CD4-positive, CD25-positive, alpha-beta regulatory T cell (primary cell): ENCODE measurements at regions not wholly inside any gene's neighbourhood (a gene's known extent, or its start where the extent isn't known, plus 50 kb on each side); places are given as distances from the start of the nearest gene placed in this dataset.
A peak's percentile ranks its signal among the peaks of the same experiment; 100 is the strongest.

Source experiments
- ATAC-seq, 2 donors: fragments of 150-1000 bp; cut with Tn5 transposase; one replicate each; pipeline ENCODE4 v1.10.0; 2021; ENCODE audit warnings: low read depth in 2 of 2, moderate number of reproducible peaks in 2 of 2, moderate library complexity in 1 of 2
- DNase-seq, 3 donors: peaks; one replicate each; pipeline versions ENCODE4 v3.0.0 to v3.0.0-alpha.2; 2012 to 2022; ENCODE audit warnings: mixed read lengths in 1 of 3
- H3K27ac ChIP-seq: one replicate; pipeline ENCODE4 v1.7.0; 2013; ENCODE audit warnings: mild to moderate bottlenecking, low read length; ENCODE audit not compliant: insufficient read depth, poor library complexity, severe bottlenecking
- H3K27me3 ChIP-seq: one replicate; pipeline ENCODE4 v1.7.0; 2013; ENCODE audit warnings: low read length; ENCODE audit not compliant: control insufficient read depth, insufficient read depth
- H3K36me3 ChIP-seq: one replicate; pipeline ENCODE4 v1.7.0; 2013; ENCODE audit warnings: mild to moderate bottlenecking, low read length, moderate library complexity; ENCODE audit not compliant: control insufficient read depth, insufficient read depth
- H3K4me1 ChIP-seq: 2 replicates; pipeline ENCODE4 v1.7.0; 2013; ENCODE audit warnings: mild to moderate bottlenecking, low read length; ENCODE audit not compliant: insufficient read depth, control insufficient read depth, poor library complexity, severe bottlenecking
- H3K4me3 ChIP-seq: one replicate; pipeline ENCODE4 v1.7.0; 2013; ENCODE audit warnings: low read depth, mild to moderate bottlenecking, low read length, moderate library complexity
- H3K9me3 ChIP-seq, 2 experiments: 1 replicate in 1 of 2; 2 replicates in 1 of 2; pipeline ENCODE4 v1.7.0; 2013; ENCODE audit warnings: low read length in 2 of 2, mild to moderate bottlenecking in 1 of 2, moderate library complexity in 1 of 2; ENCODE audit not compliant: control insufficient read depth in 2 of 2
- H3K27ac Mint-ChIP-seq, 3 donors: one replicate each; pipeline ENCODE4 v1.8.0; 2020 to 2022; ENCODE audit warnings: mild to moderate bottlenecking in 3 of 3, mixed read lengths in 3 of 3, moderate library complexity in 2 of 3
- H3K27me3 Mint-ChIP-seq: one replicate; pipeline ENCODE4 v1.8.0; 2022; ENCODE audit warnings: mild to moderate bottlenecking, mixed read lengths
- H3K36me3 Mint-ChIP-seq: one replicate; pipeline ENCODE4 v1.8.0; 2020; ENCODE audit warnings: mixed read lengths
- H3K4me1 Mint-ChIP-seq, 4 donors: one replicate each; pipeline ENCODE4 v1.8.0; 2020 to 2022; ENCODE audit warnings: mixed read lengths in 4 of 4, mild to moderate bottlenecking in 1 of 4
- H3K4me3 Mint-ChIP-seq, 4 donors: one replicate each; pipeline ENCODE4 v1.8.0; 2020 to 2022; ENCODE audit warnings: mild to moderate bottlenecking in 4 of 4, mixed read lengths in 4 of 4, moderate library complexity in 3 of 4
- H3K9me3 Mint-ChIP-seq, 7 donors: one replicate each; pipeline ENCODE4 v1.8.0; 2020 to 2022; ENCODE audit warnings: mixed read lengths in 7 of 7, mild to moderate bottlenecking in 3 of 7, moderate library complexity in 2 of 7

- H3K27me3 ChIP-seq = no peaks in the 10 kb centered on the region
- H3K36me3 Mint-ChIP-seq = no peaks in the 10 kb centered on the region
- no peaks in the 10 kb centered on the region for H3K36me3 ChIP-seq
- no peaks in the 10 kb centered on the region for H3K27me3 Mint-ChIP-seq
- H3K27ac Mint-ChIP-seq = no peak overlapping the region
- no peaks in the 10 kb centered on the region for H3K4me1 Mint-ChIP-seq
- H3K4me3 ChIP-seq = no peak overlapping the region
- DNase-seq (no peak), ATAC-seq (no peak)
- no peak overlapping the region for H3K27ac ChIP-seq
- peaks cover 4 to 16% (median 7%) of the 10 kb centered on the region in 7 donors for H3K9me3 Mint-ChIP-seq
- no peaks in the 10 kb centered on the region for H3K9me3 ChIP-seq
- no peak overlapping the region for H3K4me3 Mint-ChIP-seq
- no peaks in the 10 kb centered on the region for H3K4me1 ChIP-seq
Measured at GRCh38 chr15:46607077-46607476, 972.2 kb downstream of the SQOR start.

- ATAC-seq = no peak
- Mint-ChIP-seq H3K4me1 (no peaks in the 10 kb centered on the region), H3K36me3 (no peaks in the 10 kb centered on the region), H3K4me3 (no peak overlapping the region), H3K9me3 (peaks cover 2 to 20% (median 8%) of the 10 kb centered on the region in 7 donors), H3K27me3 (no peaks in the 10 kb centered on the region), H3K27ac (peak overlapping the region in 1 of 3 donors; percentile 38)
- no peak overlapping the region for H3K4me3 ChIP-seq
- no peak for DNase-seq
- H3K27ac ChIP-seq = no peak overlapping the region
- no peaks in the 10 kb centered on the region for H3K9me3 ChIP-seq
- H3K4me1 ChIP-seq = no peaks in the 10 kb centered on the region
- H3K36me3 ChIP-seq = no peaks in the 10 kb centered on the region
- no peaks in the 10 kb centered on the region for H3K27me3 ChIP-seq
Measured at GRCh38 chr15:46616033-46616432, 981.2 kb downstream of the SQOR start.

GRCh38 chr15:46617507-46617906 lies 982.7 kb downstream of the SQOR start:
- Mint-ChIP-seq H3K27ac (no peak overlapping the region), H3K36me3 (no peaks in the 10 kb centered on the region), H3K9me3 (peaks cover 2 to 19% (median 6%) of the 10 kb centered on the region in 7 donors), H3K4me1 (no peaks in the 10 kb centered on the region), H3K4me3 (no peak overlapping the region), H3K27me3 (no peaks in the 10 kb centered on the region)
- ATAC-seq (no peak), DNase-seq (no peak)
- H3K9me3 ChIP-seq = no peaks in the 10 kb centered on the region
- no peak overlapping the region for H3K4me3 ChIP-seq
- no peak overlapping the region for H3K27ac ChIP-seq
- no peaks in the 10 kb centered on the region for H3K36me3 ChIP-seq
- no peaks in the 10 kb centered on the region for H3K27me3 ChIP-seq
- no peaks in the 10 kb centered on the region for H3K4me1 ChIP-seq

- Histone ChIP-seq H3K27me3 (no peaks in the 10 kb centered on the region), H3K9me3 (peaks cover 0 to 3% of the 10 kb centered on the region in 2 experiments), H3K36me3 (no peaks in the 10 kb centered on the region), H3K4me1 (no peaks in the 10 kb centered on the region), H3K27ac (no peak overlapping the region), H3K4me3 (no peak overlapping the region)
- H3K4me3 Mint-ChIP-seq = no peak overlapping the region
- H3K36me3 Mint-ChIP-seq = no peaks in the 10 kb centered on the region
- ATAC-seq (no peak), DNase-seq (no peak)
- H3K27ac Mint-ChIP-seq = no peak overlapping the region
- H3K27me3 Mint-ChIP-seq = no peaks in the 10 kb centered on the region
- H3K4me1 Mint-ChIP-seq = no peaks in the 10 kb centered on the region
- H3K9me3 Mint-ChIP-seq = peaks cover 2 to 19% (median 6%) of the 10 kb centered on the region in 7 donors
Measured at GRCh38 chr15:46618984-46619383, 984.2 kb downstream of the SQOR start.

GRCh38 chr15:46620392-46621013 lies 985.7 kb downstream of the SQOR start:
- ATAC-seq = no peak
- Mint-ChIP-seq H3K4me3 (no peak overlapping the region), H3K9me3 (peaks cover 2 to 26% (median 6%) of the 10 kb centered on the region in 7 donors), H3K36me3 (no peaks in the 10 kb centered on the region), H3K27ac (no peak overlapping the region), H3K4me1 (no peaks in the 10 kb centered on the region), H3K27me3 (no peaks in the 10 kb centered on the region)
- H3K36me3 ChIP-seq = no peaks in the 10 kb centered on the region
- H3K4me1 ChIP-seq = no peaks in the 10 kb centered on the region
- H3K9me3 ChIP-seq = peaks cover 0 to 3% of the 10 kb centered on the region in 2 experiments
- no peak overlapping the region for H3K4me3 ChIP-seq
- no peaks in the 10 kb centered on the region for H3K27me3 ChIP-seq
- no peak overlapping the region for H3K27ac ChIP-seq
- no peak for DNase-seq

- no peak overlapping the region for H3K4me3 Mint-ChIP-seq
- no peak for DNase-seq
- H3K4me3 ChIP-seq = no peak overlapping the region
- peaks cover 3 to 15% of the 10 kb centered on the region in 2 experiments for H3K9me3 ChIP-seq
- no peaks in the 10 kb centered on the region for H3K27me3 ChIP-seq
- no peaks in the 10 kb centered on the region for H3K27me3 Mint-ChIP-seq
- no peaks in the 10 kb centered on the region for H3K4me1 Mint-ChIP-seq
- ATAC-seq = no peak
- no peak overlapping the region for H3K27ac ChIP-seq
- H3K36me3 Mint-ChIP-seq = no peaks in the 10 kb centered on the region
- no peaks in the 10 kb centered on the region for H3K36me3 ChIP-seq
- H3K27ac Mint-ChIP-seq = no peak overlapping the region
- H3K4me1 ChIP-seq = no peaks in the 10 kb centered on the region
- peaks cover 0 to 17% (median 6%) of the 10 kb centered on the region in 7 donors for H3K9me3 Mint-ChIP-seq
Measured at GRCh38 chr15:46622851-46623250, 988.0 kb downstream of the SQOR start.

- no peak overlapping the region for H3K27ac ChIP-seq
- Mint-ChIP-seq H3K4me1 (no peaks in the 10 kb centered on the region), H3K4me3 (no peak overlapping the region), H3K27ac (no peak overlapping the region), H3K36me3 (no peaks in the 10 kb centered on the region), H3K9me3 (peaks cover 0 to 6% (median 2%) of the 10 kb centered on the region in 7 donors), H3K27me3 (no peaks in the 10 kb centered on the region)
- no peaks in the 10 kb centered on the region for H3K27me3 ChIP-seq
- no peak for DNase-seq
- peaks cover 0 to 3% of the 10 kb centered on the region in 2 experiments for H3K9me3 ChIP-seq
- H3K4me3 ChIP-seq = no peak overlapping the region
- ATAC-seq = no peak
- H3K4me1 ChIP-seq = no peaks in the 10 kb centered on the region
- no peaks in the 10 kb centered on the region for H3K36me3 ChIP-seq
Measured at GRCh38 chr15:46636206-46636605, 1001.4 kb downstream of the SQOR start.
